GM18502 (cell line): ENCODE measurements at regions not wholly inside any gene's neighbourhood (a gene's known extent, or its start where the extent isn't known, plus 50 kb on each side); places are given as distances from the start of the nearest gene placed in this dataset.

Experiments used
- ATAC-seq: cut with Tn5 transposase; IDR thresholded peaks from one replicate; pipeline ENCODE4 v1.9.1; 2021; ENCODE audit warnings: mild to moderate bottlenecking; ENCODE audit not compliant: unreplicated experiment, poor library complexity

DNA sequence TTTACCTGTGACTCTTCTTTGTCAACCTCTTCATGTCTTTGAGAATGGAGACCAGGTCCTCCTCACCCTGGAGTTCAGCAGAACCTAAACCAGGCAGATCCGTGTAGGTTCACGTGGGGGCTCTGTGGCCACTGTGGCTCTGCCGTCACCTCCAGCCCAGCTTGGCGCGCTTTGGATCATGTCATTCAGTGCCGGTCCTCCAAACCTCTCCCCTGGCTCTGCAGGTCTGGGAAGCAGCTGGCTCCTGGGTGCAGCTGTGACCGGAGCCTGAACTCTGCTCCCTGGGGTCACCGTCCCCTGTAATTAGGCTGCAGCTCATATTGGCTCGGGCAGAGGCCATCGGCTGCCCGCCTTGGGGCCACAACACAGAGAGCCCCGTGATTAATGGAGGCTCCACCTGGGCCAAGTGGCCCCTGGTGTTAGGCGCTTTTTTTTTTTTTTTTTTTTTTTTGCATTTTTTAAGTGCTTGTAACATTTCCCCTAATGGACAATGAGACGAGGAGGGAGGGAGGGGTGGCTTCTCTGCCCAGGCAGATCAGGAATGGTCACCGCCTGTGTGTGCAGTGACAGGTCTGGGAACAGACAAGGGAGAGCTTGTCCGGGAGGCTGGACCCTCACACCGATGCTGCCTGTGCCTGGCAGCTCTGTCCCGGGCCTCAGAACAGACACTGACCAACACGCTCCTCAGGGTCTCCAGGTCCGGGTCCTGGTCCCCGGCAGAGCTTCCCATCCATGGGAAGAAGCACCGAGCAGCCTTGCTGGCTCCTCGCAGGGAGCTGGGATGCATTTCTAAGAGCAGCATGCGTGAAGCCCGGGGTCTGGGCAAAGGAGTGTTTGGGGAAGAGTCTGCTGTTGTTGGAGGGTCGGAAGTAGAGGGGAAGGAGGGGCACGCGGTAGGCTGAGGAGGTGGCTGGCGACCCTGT lies 247.9 kb downstream of the SEC14L1 start:
- no peak for ATAC-seq

DNA sequence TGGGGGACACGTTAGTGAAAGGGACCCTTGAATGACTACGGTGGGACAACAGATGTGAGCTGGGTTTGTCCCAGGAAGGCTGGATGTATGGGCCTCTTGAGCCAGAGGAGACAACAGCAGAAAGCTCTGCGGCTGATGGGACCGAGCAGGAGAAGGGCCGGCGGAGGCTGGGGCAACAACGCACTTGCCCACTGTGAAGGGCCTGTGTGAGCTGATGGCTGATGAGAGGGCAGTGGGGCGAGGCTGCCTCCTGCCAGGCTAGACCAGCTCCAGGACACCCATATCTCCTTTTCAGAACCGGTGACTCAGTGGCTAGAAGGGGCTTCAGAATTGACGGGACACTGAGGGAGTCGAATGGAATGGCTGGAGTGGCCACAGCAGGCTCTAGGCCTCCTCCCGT lies 250.1 kb downstream of the SEC14L1 start:
- ATAC-seq, result no peak

GRCh38 chr17:77391668-77392375 lies 251.1 kb downstream of the SEC14L1 start:
- ATAC-seq, result no peak

GRCh38 chr17:77392376-77393273 lies 251.9 kb downstream of the SEC14L1 start:
- ATAC-seq, result no peak

- no peak for ATAC-seq
These were observed 252.5 kb downstream of the SEC14L1 start for GRCh38 chr17:77393274-77393600.

- ATAC-seq, result no peak
These were observed 253.2 kb downstream of the SEC14L1 start for GRCh38 chr17:77393867-77394539.

DNA sequence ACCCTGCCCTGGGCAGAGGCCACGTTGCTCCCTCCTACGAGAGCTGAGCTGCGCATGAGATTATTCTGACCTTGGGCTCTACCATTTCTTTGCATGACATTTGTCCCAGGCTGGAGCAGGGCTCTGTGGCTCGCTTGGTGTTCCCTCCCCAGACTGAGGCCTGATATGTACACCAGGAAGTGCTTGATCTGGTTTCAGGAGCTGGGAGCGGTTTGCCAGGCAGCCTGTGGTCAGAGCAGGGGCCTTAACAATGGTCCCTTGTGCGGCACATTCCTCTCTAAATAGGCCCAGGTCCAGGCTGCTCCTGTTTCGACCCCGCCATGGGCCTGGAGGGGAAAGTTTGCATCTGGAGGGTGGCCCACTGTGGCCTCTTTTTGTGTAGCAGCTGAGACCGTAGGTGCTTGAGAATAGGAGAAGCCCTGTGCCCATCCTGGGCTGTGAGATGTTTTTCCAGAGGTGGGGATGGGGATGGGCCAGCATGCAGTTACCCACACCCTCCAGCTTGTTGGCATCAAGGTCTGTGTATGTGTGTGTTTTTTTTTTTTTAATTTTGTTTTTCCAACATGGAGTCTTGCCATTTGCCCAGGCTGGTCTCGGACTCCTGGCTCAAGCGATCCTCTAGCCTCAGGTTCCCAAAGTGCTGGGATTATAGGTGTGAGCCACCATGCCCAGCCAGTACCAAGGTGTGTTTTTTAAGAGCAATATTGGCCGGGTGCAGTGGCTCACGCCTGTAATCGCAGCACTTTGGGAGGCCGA lies 253.9 kb downstream of the SEC14L1 start:
- no peak for ATAC-seq

- no peak for ATAC-seq
These were observed 254.8 kb downstream of the SEC14L1 start for GRCh38 chr17:77395501-77396048.

DNA sequence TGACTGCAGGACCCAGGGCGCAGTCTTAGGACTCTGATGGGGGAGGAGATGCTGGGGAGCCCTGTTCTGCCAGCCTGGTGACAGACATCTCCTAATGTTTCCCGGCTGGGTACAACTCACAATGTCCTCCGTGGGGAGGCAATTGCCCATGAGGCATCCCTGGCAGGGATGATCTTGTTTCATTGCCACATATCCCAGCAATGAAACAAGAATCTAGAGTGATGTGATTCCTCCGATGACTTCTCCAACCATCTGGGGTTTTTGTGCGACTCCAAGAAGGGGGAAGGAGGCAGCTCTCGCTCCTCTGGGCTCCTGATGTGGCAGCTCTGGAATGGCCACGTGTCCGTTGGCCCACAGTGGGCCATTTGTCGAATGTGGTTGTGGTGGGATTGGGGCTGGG lies 255.8 kb downstream of the SEC14L1 start:
- ATAC-seq, result no peak

GRCh38 chr17:77398274-77398673 lies 257.5 kb downstream of the SEC14L1 start:
- ATAC-seq, result no peak

DNA sequence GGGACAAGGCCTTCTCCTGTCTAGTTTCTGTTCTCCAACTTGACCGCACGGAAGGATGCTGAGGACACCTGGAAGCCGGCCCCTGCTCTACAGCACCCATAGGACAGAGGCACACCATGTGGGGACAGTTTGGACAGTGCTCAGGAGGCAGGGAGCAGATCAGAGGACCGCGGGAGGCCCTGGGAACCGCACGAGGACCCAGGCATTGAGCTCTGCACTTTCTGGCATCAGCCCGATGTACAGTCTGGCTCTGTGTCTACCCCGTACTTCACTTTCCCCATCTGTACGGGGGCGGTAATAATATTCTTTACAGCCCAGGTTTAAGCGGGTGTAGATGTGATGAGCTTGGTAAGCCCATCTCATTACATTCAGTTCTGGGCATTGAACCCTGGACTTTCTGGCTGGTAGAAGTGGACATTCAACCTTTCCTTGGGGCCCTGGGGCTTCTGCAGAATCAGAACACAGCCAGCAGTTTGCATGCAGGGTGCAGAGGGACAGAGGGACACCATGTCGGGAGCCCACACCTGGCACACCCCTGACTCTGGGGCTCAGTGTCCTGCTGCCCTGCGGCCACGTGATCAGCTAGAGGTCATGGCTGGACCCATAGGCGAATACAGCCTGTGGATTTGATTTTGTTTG lies 258.7 kb downstream of the SEC14L1 start:
- no peak for ATAC-seq

GRCh38 chr17:77400445-77400870 lies 259.7 kb downstream of the SEC14L1 start:
- ATAC-seq, result no peak

DNA sequence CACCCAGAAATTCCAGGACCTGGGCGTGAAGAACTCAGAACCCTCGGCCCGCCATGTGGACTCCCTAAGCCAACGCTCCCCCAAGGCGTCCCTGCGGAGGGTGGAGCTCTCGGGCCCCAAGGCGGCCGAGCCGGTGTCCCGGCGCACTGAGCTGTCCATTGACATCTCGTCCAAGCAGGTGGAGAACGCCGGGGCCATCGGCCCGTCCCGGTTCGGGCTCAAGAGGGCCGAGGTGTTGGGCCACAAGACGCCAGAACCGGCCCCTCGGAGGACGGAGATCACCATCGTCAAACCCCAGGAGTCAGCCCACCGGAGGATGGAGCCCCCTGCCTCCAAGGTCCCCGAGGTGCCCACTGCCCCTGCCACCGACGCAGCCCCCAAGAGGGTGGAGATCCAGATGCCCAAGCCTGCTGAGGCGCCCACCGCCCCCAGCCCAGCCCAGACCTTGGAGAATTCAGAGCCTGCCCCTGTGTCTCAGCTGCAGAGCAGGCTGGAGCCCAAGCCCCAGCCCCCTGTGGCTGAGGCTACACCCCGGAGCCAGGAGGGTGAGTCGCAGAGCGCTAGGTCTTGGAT lies 261.5 kb downstream of the SEC14L1 start:
- no peak for ATAC-seq

DNA sequence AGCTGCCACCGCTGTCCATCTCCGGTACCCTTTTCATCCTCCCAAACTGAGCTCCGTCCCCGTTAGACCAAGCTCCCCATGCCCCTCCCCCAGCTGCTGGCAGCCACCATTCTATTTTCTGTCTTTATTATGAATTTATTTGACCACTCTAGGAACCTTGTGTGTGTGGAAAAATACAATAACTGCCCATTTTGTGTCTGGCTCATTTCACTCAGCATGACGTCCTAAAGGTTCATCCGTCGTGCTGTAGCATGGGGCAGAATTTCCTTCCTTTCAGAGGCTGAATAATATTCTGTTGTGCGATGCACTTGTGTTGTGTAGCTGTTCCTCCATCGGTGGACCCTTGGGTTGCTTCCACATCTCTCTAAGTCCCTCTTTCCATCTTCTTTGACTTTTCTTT lies 263.1 kb downstream of the SEC14L1 start:
- no peak for ATAC-seq

- ATAC-seq, result peak; percentile 60
These were observed 264.2 kb downstream of the SEC14L1 start for GRCh38 chr17:77404812-77405581.

DNA sequence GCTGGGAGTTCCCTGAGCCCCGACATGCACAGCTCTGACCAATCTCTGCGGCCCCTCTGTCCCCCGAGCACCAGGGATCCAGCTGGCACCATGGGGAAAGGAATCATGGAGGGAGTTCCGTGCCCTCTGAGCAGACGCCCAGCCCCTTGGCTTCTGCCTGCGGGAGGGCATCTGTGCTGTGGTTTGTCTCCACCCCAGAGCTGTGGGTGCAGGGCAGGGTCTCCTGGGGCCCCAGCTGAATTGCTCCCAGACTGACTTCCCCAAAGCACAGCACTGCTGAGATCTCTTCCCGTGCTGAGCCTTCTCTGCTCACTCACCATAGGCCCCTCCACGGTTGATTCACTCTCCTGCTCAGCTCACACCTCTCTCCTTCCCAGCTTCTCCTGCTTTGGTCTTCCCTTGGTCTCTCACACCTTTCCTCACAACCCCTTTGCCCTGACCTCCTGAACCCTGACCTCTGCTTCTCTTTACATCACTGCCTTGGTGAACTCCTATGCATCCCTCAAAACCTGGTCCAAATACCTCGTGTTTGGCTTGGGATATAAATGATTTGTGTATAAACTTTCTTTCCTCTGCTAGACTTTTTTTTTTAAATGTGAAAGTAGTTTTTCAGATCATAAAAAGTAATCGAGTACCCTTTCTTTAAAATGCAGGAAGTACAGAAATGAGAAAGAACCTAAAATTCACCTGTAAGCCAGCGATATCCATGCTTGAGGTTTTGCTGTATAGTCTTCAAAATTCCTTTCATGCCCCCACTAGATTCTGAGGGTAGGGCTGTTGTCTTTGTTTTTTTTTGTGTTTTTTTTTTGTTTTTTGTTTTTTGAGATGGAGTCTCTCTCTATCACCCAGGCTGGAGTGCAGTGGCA lies 265.3 kb downstream of the SEC14L1 start:
- ATAC-seq, result no peak
